ENCODE measurements at regions not wholly inside any gene's neighbourhood (a gene's known extent, or its start where the extent isn't known, plus 50 kb on each side); places are given as distances from the start of the nearest gene placed in this dataset.

DNA sequence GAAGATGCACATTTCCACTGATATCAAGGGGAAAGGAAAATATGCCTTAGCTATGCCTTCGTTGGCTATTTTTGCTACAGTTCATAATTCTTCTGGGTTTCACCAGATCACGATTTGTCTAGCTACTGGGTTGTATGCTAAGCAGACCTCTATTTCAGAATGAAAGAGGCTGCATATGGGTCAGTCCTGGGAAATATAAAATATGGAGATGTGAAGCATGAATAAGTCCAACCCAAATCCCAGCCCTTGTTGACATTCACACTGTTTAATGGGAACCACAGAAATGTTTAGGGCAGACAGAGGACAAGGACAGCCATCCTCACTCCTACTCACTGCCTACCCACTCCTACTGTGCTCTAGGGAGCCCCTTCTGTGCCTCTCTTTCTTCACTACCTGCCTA lies 343.2 kb upstream of the CAMK1G start:
- TF ChIP-seq, protein P1, sequence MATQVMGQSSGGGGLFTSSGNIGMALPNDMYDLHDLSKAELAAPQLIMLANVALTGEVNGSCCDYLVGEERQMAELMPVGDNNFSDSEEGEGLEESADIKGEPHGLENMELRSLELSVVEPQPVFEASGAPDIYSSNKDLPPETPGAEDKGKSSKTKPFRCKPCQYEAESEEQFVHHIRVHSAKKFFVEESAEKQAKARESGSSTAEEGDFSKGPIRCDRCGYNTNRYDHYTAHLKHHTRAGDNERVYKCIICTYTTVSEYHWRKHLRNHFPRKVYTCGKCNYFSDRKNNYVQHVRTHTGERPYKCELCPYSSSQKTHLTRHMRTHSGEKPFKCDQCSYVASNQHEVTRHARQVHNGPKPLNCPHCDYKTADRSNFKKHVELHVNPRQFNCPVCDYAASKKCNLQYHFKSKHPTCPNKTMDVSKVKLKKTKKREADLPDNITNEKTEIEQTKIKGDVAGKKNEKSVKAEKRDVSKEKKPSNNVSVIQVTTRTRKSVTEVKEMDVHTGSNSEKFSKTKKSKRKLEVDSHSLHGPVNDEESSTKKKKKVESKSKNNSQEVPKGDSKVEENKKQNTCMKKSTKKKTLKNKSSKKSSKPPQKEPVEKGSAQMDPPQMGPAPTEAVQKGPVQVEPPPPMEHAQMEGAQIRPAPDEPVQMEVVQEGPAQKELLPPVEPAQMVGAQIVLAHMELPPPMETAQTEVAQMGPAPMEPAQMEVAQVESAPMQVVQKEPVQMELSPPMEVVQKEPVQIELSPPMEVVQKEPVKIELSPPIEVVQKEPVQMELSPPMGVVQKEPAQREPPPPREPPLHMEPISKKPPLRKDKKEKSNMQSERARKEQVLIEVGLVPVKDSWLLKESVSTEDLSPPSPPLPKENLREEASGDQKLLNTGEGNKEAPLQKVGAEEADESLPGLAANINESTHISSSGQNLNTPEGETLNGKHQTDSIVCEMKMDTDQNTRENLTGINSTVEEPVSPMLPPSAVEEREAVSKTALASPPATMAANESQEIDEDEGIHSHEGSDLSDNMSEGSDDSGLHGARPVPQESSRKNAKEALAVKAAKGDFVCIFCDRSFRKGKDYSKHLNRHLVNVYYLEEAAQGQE (IDR thresholded peaks at IDR 0.05; ENCODE audit: insufficient read depth in 1 of 2, low read depth in 2 of 2, low read length in 1 of 2) = no peak
- TF ChIP-seq, protein P2, sequence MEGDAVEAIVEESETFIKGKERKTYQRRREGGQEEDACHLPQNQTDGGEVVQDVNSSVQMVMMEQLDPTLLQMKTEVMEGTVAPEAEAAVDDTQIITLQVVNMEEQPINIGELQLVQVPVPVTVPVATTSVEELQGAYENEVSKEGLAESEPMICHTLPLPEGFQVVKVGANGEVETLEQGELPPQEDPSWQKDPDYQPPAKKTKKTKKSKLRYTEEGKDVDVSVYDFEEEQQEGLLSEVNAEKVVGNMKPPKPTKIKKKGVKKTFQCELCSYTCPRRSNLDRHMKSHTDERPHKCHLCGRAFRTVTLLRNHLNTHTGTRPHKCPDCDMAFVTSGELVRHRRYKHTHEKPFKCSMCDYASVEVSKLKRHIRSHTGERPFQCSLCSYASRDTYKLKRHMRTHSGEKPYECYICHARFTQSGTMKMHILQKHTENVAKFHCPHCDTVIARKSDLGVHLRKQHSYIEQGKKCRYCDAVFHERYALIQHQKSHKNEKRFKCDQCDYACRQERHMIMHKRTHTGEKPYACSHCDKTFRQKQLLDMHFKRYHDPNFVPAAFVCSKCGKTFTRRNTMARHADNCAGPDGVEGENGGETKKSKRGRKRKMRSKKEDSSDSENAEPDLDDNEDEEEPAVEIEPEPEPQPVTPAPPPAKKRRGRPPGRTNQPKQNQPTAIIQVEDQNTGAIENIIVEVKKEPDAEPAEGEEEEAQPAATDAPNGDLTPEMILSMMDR (IDR thresholded peaks at IDR 0.05) = no peak
- TF ChIP-seq POLR2AphosphoS5 (IDR thresholded peaks at IDR 0.05; ENCODE audit: low read depth, low read length) (no peak), SIN3A (IDR thresholded peaks at IDR 0.05; ENCODE audit: borderline replicate concordance, insufficient read depth, low read depth, low read length) (no peak), TCF7L2 (IDR thresholded peaks at IDR 0.05; ENCODE audit: low read depth, low read length) (no peak)
- in situ Hi-C loops (cut with HindIII; ENCODE audit: low pct_unique_long_range_greater_than_20kb, low sequenced_read_pairs) (no loop called here), intact Hi-C loops (cut with micrococcal nuclease; ENCODE audit: unreplicated experiment) (loop anchor here (10.0 kb wide), 1 partner anchor 324 kb away; no protein-coding TSS in a partner anchor)
- ATAC-seq (no peak), DNase-seq (ENCODE audit: low read depth, low spot score) (no peak)
- H3K27ac ChIP-seq (ENCODE audit: low read length) = no peak overlapping the region
- no peak overlapping the region for H3K4me3 ChIP-seq (ENCODE audit: low read depth in 2 of 2, low read length in 2 of 2)
- no peaks in the 10 kb centered on the region for H3K27me3 ChIP-seq (ENCODE audit: control insufficient read depth, insufficient read depth, low read length)
- no peaks in the 10 kb centered on the region for H3K4me1 ChIP-seq (ENCODE audit: control insufficient read depth, insufficient read depth, low read length)
- no TSS peak for BruUV-seq (replicated peaks)
- no peaks in the 10 kb centered on the region for H3K9me3 ChIP-seq (ENCODE audit: control insufficient read depth, insufficient read depth, low read depth, low read length)
- H3K36me3 ChIP-seq (ENCODE audit: control insufficient read depth, insufficient read depth, low read length) = no peaks in the 10 kb centered on the region
- ChIA-PET POLR2A (no interaction called here), CTCF (no interaction called here)

DNA sequence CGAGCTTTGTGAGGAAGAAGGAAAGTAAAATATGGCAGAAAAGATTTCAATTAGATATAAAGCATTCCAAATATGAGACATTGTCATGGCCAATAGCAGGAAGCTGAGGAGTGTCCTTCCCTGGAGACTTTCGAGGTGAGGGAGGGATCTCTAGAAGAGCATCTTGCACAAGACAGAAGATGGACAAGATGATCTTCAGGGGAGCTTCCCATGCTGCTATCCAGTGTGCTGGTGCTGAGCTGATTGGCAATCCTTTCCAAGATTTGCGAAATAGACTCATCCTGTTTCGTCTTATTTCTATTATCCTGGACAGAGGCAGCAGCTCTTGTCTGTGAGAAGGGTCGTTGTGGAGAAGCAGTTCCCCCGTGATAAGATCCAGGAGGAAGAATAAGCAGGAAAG lies 342.0 kb upstream of the CAMK1G start:
- ChIA-PET CTCF (no interaction called here), POLR2A (no interaction called here)
- Histone ChIP-seq H3K4me1 (ENCODE audit: control insufficient read depth, insufficient read depth, low read length) (no peaks in the 10 kb centered on the region), H3K36me3 (ENCODE audit: control insufficient read depth, insufficient read depth, low read length) (no peaks in the 10 kb centered on the region), H3K27me3 (ENCODE audit: control insufficient read depth, insufficient read depth, low read length) (no peaks in the 10 kb centered on the region), H3K9me3 (ENCODE audit: control insufficient read depth, insufficient read depth, low read depth, low read length) (no peaks in the 10 kb centered on the region), H3K4me3 (ENCODE audit: low read depth in 2 of 2, low read length in 2 of 2) (no peak overlapping the region), H3K27ac (ENCODE audit: low read length) (no peak overlapping the region)
- DNase-seq (ENCODE audit: low read depth, low spot score) (no peak), ATAC-seq (no peak)
- intact Hi-C loops (cut with micrococcal nuclease; ENCODE audit: unreplicated experiment) = loop anchor here (10.0 kb wide), 1 partner anchor 323 kb away; no protein-coding TSS in a partner anchor
- TF ChIP-seq, protein P2 (IDR thresholded peaks at IDR 0.05) = no peak
- TF ChIP-seq SIN3A (IDR thresholded peaks at IDR 0.05; ENCODE audit: borderline replicate concordance, insufficient read depth, low read depth, low read length) (no peak), TCF7L2 (IDR thresholded peaks at IDR 0.05; ENCODE audit: low read depth, low read length) (no peak), POLR2AphosphoS5 (IDR thresholded peaks at IDR 0.05; ENCODE audit: low read depth, low read length) (no peak)
- TF ChIP-seq, protein P1 (IDR thresholded peaks at IDR 0.05; ENCODE audit: insufficient read depth in 1 of 2, low read depth in 2 of 2, low read length in 1 of 2) = no peak
- in situ Hi-C loops (cut with HindIII; ENCODE audit: low pct_unique_long_range_greater_than_20kb, low sequenced_read_pairs) = no loop called here
- no TSS peak for BruUV-seq (replicated peaks)
